Lower lobe of right lung (tissue), 2 donors: ENCODE measurements at regions not wholly inside any gene's neighbourhood (a gene's known extent, or its start where the extent isn't known, plus 50 kb on each side); places are given as distances from the start of the nearest gene placed in this dataset.
"Not testable (repeated sequence)": the region's sequence is repeated elsewhere in the genome, so short reads cannot be mapped to it uniquely, and the experiment has no call there.

Source experiments
- ATAC-seq, 2 donors: fragments of 200-7000 bp; cut with Tn5 transposase; one replicate each; pipeline ENCODE4 v1.9.1; 2020 to 2022; ENCODE audit warnings: mild to moderate bottlenecking in 2 of 2, moderate library complexity in 2 of 2
- DNase-seq: peaks from one replicate; pipeline ENCODE4 v3.0.0-alpha.2; 2020
- H3K27ac ChIP-seq: fragments of 200-600 bp; one replicate; pipeline ENCODE4 v1.8.0; 2022
- H3K27me3 ChIP-seq: fragments of 200-600 bp; one replicate; pipeline ENCODE4 v1.8.0; 2022; ENCODE audit warnings: low read depth
- H3K36me3 ChIP-seq: fragments of 200-600 bp; one replicate; pipeline ENCODE4 v1.8.0; 2022; ENCODE audit warnings: mild to moderate bottlenecking
- H3K4me1 ChIP-seq: fragments of 200-600 bp; one replicate; pipeline ENCODE4 v1.8.0; 2022
- H3K4me3 ChIP-seq: fragments of 200-600 bp; one replicate; pipeline ENCODE4 v1.8.0; 2022; ENCODE audit warnings: mild to moderate bottlenecking
- H3K9me3 ChIP-seq: fragments of 200-600 bp; one replicate; pipeline ENCODE4 v1.8.0; 2022
- intact Hi-C: fragments of 100-400 bp; cut with DNase I; formaldehyde crosslinking; loops from one replicate; pipeline ENCODE4 v1.11.0; 2022
- TF ChIP-seq, protein P1 (sequence below): fragments of 200-600 bp; IDR thresholded peaks from one replicate; pipeline ENCODE4 v1.8.0; 2022; ENCODE audit warnings: antibody characterized with exemption, mild to moderate bottlenecking
- donor health status: DM: no; HTN: yes; CAD: no; lungs with severe emphysema.

DNA sequence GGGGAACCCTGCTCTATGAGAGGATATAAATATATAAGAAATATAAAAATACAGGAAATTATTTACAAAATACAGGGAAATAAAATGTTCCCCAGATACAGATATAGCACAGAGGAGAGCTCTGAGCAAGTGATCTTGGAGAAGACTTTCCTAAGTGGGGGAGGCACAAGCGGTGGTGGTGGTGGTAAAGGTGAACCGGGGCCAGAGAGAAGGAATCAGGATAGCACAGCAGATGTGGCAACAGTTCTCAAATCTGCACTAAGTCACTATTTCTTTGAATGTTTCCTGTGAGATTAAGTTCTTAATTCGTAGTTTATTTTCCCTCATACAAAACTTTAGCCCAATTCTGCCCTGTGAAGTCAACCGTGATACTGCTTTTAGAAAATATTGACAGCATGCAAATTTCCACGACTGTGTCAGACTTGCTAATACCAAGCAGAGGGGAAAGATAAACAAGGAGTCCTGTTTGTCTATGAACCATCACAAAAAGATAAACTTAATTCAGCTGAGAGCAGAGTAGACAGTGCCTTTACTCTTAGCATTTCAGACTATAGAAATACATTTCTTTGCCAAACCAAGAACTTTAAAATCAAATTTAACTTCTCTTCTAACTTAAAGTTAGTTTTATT is 237.5 kb upstream of the POGK start:
- intact Hi-C loops: no loop called here
- TF ChIP-seq, protein P1, sequence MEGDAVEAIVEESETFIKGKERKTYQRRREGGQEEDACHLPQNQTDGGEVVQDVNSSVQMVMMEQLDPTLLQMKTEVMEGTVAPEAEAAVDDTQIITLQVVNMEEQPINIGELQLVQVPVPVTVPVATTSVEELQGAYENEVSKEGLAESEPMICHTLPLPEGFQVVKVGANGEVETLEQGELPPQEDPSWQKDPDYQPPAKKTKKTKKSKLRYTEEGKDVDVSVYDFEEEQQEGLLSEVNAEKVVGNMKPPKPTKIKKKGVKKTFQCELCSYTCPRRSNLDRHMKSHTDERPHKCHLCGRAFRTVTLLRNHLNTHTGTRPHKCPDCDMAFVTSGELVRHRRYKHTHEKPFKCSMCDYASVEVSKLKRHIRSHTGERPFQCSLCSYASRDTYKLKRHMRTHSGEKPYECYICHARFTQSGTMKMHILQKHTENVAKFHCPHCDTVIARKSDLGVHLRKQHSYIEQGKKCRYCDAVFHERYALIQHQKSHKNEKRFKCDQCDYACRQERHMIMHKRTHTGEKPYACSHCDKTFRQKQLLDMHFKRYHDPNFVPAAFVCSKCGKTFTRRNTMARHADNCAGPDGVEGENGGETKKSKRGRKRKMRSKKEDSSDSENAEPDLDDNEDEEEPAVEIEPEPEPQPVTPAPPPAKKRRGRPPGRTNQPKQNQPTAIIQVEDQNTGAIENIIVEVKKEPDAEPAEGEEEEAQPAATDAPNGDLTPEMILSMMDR: no peak
- H3K27me3 ChIP-seq: no peaks in the 10 kb centered on the region
- ATAC-seq (no peak), DNase-seq (no peak)
- no peak overlapping the region for H3K27ac ChIP-seq
- H3K9me3 ChIP-seq: no peaks in the 10 kb centered on the region
- no peak overlapping the region for H3K4me3 ChIP-seq
- H3K36me3 ChIP-seq: no peaks in the 10 kb centered on the region
- no peaks in the 10 kb centered on the region for H3K4me1 ChIP-seq

DNA sequence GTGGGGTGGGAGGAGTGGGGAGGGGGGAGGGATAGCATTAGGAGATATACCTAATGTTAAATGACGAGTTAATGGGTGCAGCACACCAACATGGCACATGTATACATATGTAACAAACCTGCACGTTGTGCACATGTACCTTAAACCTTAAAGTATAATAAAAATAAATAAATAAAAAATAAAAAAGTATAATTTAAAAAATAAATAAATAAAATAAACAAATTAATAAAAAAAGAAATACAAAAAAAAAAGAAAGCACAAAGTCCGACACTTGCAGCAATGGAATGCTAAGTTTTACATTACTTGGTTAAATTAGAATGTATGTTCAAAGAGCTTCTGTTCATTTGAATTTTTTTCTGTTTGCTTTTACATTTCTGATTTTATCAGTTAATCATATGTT is 236.5 kb upstream of the POGK start:
- H3K9me3 ChIP-seq, H3K4me3 ChIP-seq, H3K4me1 ChIP-seq, H3K27me3 ChIP-seq, intact Hi-C loops, H3K36me3 ChIP-seq, DNase-seq, H3K27ac ChIP-seq, ATAC-seq: not testable (repeated sequence)

DNA sequence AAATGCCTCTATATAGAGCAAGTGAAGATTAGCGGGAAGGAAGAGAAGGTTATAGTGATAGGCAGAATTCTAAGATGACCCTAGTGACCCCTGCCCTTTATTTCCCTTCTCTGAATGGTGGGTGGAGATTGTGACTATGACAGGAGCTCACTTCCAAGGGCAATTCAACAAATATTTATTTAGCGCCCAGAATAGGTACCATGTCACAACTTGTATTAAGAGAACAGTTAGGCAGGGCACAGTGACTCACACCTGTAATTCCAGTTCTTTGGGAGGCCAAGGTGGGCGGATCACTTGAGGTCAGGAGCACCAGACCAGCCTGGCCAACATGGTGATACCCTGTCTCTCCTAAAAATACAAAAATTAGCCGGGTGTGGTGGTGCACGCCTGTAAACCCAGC is 236.0 kb upstream of the POGK start:
- no peaks in the 10 kb centered on the region for H3K27me3 ChIP-seq
- TF ChIP-seq, protein P1: no peak
- no peaks in the 10 kb centered on the region for H3K36me3 ChIP-seq
- H3K4me3 ChIP-seq: no peak overlapping the region
- H3K27ac ChIP-seq: no peak overlapping the region
- no peaks in the 10 kb centered on the region for H3K4me1 ChIP-seq
- ATAC-seq (no peak), DNase-seq (no peak)
- H3K9me3 ChIP-seq: no peaks in the 10 kb centered on the region
- intact Hi-C loops: no loop called here

DNA sequence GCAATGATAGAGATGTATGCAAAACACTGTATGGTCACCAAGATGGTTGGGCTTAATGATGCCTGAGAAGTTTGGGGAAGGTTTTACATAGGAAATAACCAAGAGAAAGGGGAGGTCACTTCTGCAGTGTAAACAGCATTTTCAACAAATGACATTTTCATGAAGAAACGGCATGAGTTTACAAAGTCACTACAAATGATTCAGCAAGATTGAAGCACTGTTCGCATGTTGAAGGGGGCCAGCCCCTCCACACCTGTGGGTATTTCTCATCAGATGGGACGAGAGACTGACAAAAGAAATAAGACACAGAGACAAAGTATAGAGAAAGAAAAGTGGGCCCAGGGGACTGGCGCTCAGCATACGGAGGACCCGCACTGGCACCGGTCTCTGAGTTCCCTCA is 234.1 kb upstream of the POGK start:
- TF ChIP-seq, protein P1: no peak
- Histone ChIP-seq H3K27me3 (no peaks in the 10 kb centered on the region), H3K27ac (no peak overlapping the region), H3K4me1 (no peaks in the 10 kb centered on the region), H3K9me3 (no peaks in the 10 kb centered on the region), H3K36me3 (no peaks in the 10 kb centered on the region), H3K4me3 (no peak overlapping the region)
- no peak for DNase-seq
- intact Hi-C loops: no loop called here
- ATAC-seq: no peak

DNA sequence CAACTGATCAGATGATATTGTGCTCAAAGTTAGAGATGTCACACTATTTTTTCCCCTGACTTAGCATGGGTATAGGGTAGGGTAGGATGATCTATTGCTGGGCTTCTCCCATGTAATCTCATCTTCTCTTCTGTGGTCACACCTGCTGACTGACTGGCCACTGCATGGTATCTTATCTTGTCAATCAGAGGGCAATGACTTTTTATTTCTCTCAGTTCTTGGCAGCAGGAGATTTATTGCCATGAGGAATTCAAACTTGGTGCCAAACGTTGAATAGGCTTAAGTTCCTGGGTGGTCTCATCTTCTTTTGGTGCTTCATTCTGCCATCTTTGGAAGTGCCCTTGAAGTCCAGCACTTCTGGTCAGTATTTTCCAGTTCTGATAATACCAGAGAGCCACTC is 226.4 kb upstream of the POGK start:
- ATAC-seq (no peak), DNase-seq (no peak)
- Histone ChIP-seq H3K4me3 (no peak overlapping the region), H3K27ac (no peak overlapping the region), H3K36me3 (no peaks in the 10 kb centered on the region), H3K9me3 (no peaks in the 10 kb centered on the region), H3K4me1 (no peaks in the 10 kb centered on the region), H3K27me3 (no peaks in the 10 kb centered on the region)
- TF ChIP-seq, protein P1: no peak
- intact Hi-C loops: no loop called here

DNA sequence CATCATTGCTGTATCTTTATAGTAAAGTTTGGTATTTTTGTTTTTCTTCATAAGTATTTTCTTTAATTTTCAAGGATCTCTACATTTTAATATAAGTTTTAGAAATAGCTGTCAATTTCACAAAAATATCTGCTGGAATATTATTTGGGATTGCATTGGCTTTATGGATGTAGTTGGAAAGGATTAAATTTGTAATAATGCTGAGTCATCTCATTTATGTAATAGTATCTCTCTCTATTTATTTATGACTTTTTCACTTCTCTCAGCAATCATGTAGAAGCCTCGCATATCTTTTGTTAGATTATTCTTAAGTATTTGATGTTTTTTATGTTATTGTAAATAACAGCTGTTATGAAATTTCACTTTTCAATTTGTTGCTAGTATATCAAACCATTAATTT is 223.1 kb upstream of the POGK start:
- H3K36me3 ChIP-seq: no peaks in the 10 kb centered on the region
- no peak overlapping the region for H3K27ac ChIP-seq
- no peak for ATAC-seq
- DNase-seq: no peak
- TF ChIP-seq, protein P1: no peak
- intact Hi-C loops: no loop called here
- no peak overlapping the region for H3K4me3 ChIP-seq
- H3K4me1 ChIP-seq: no peaks in the 10 kb centered on the region
- H3K27me3 ChIP-seq: no peaks in the 10 kb centered on the region
- H3K9me3 ChIP-seq: no peaks in the 10 kb centered on the region
